Astrocyte of the hippocampus (primary cell): ENCODE measurements at regions not wholly inside any gene's neighbourhood (a gene's known extent, or its start where the extent isn't known, plus 50 kb on each side); places are given as distances from the start of the nearest gene placed in this dataset.
"Not testable (repeated sequence)": the region's sequence is repeated elsewhere in the genome, so short reads cannot be mapped to it uniquely, and the experiment has no call there.

ENCODE experiments used
- DNase-seq: peaks from one replicate; pipeline ENCODE4 v3.0.0; 2011; ENCODE audit warnings: low read depth, low spot score

DNA sequence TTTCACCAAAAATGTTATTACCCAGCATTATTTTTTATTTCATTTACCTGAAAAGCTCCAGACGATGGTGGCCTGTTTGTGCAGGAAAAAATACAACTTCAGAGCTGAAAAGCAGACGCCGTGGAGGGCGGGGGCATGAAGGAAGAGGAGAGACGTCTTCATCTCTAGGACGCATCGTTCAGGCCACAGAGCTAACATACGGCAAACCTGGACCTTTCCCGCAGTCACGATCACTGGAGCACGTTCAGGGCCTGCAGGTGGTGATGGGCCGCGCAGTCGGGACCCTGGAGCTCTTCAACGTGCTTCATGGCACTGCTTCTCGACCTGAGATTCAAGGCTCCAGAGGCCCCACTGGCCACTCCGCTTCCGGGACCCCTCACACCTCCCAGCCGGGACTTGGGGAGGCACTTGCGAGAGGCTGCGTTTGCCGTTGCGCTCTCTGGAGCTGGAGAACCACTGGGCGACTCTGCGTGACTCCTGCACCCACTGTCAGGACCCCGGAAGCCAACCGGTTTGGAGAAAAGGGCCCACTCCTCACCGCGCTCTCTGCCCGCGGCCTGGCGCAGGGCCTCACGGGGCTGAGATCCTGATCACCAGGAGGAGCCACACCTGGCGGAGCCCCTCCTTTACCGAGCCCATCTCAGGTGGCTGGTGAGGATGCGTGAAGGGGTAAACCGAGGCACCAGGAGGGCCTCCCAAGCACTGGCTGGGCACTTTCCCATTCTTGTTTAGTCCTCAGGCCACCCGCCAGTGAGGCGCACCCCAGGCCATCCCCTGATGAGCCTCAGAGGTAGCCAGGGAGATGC, 164.4 kb upstream of the AFDN start:
- no peak for DNase-seq

DNA sequence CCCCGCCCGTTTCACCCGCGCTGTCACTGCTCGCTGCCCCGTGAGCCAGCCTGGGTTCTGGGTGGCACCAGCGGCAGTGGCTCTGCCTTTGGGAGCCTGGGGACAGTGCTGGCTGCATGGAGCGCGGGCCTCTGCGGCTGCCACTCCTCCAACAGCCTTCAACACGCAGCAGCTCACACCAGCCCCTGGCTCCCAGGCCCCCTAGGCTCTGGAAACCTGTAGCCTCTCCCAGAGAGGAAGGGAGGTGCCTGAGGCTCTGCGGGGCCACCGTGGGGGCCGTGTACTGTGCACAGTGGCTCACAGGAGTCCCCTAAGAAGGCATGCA, 163.9 kb upstream of the AFDN start:
- DNase-seq = no peak

DNA sequence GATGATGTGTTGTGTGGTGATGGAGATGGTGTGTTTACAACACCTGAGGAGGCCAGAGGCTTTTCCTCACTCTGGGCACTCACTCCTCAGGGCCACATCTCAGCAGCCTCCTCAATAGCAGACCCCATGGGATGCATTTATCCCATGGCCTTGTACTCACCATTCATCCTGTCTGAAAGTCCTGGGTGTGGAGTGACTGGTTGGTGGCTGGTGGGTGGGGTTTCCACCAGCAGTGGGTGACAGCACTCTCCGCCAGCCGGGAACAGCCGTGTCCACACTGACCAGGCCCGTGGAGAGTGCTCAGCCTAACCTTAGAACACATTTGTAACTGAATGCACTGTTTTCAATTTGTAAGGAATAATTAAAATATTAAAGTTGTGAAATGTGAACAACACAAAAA, 163.4 kb upstream of the AFDN start:
- no peak for DNase-seq

DNA sequence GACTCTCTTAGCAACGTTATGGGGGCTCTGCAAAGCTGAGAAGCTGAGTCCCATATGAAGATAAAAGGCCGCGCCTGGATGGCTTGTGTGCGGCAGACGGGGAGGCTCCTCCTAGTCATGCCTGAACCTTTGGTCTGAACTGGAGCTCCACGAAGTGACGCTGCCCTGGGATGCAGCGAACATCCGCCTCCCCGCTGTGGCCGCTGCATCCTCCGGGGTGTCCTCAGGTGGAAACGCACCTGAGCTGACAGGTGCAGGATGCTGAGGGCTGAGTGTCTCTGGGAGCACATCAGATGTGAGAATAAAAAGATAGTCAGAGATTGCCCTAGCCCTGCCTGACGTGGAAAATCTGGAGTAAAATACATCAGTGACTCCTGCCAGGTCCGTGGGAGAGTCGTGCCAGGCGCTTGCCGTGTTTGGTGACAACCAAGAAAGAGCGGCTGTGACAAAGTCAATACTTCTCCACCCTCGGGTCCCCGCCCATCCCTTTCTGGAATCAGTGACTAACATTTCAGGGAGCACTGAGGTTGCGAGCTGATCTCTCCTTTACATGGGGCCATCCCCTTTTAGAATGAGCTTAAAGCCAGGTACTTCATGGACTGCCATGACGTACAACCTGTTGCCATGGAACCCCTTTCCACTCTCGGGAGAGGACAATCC, 162.8 kb upstream of the AFDN start:
- no peak for DNase-seq

DNA sequence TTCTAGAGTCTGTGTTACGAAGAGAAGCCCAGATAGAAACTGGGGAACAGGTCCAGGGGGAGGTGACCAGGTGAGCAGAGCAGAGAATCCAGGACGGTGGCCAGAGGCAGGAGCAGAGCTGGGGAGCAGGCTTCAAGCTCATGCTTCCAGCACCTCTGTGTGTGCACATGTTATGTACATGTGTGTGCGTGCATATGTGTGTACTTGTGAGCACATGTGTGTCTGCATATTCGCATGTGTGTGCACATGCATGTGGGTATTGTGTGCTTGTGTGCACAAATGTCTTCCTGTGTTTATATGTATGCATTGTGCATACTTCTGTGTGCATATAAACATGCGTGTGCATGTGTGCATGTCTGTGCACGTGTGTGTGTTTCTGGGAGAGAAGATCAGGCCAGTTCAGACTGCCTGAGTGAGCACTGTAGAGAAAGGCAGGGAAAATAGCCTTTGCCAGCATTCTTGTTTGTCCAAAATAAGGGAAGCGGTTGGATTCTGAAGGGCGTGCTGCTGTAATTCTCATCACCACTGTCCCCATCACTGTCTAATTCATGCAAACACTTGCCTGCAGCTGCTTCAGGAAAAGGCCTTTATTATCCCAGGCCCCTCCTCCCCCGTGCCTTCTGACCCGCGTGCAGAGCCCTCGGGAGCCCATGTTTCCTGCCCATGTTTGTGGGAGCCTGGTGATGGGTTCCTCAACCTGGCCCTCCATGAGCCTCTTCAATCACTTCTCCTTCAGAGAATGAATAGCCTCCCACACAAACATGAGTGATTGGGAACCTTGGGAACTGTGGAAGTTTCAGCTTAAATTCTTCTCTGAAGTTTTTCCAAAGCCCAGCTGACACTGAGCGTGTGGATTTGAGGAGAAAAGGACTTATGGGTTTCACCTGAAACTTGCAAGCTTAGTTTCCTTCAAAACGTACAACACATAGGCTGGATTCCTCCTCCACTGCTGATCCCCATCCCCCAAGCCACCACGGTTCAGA, 161.7 kb upstream of the AFDN start:
- DNase-seq = no peak

DNA sequence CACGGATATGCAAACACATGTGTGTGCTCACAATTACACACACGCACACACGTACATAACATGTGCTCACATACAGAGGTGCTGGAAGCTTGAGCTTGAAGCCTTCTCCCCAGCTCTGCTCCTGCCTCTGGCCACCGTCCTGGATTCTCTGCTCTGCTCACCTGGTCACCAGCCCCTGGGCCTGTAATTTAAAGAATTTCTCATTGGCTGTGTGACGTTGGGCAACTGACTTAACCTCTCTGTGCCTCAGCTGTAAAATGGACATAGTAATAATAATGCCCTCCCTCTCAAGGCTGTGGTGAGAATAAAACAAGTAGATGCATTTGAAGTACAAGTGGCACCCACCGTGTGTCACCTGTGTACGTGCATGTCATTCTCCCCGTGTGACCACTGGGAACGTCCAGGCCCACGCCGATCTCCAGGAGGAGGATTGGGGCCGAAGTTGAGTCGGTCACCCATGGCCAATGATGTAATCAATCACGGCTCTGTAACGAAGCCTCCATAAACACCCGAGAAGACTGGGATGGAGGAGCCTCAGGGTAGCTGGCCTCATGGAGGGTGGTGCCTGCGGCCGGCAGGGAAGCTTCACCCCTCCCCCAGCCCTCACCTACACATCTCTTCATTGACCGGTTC, 160.9 kb upstream of the AFDN start:
- DNase-seq = no peak

DNA sequence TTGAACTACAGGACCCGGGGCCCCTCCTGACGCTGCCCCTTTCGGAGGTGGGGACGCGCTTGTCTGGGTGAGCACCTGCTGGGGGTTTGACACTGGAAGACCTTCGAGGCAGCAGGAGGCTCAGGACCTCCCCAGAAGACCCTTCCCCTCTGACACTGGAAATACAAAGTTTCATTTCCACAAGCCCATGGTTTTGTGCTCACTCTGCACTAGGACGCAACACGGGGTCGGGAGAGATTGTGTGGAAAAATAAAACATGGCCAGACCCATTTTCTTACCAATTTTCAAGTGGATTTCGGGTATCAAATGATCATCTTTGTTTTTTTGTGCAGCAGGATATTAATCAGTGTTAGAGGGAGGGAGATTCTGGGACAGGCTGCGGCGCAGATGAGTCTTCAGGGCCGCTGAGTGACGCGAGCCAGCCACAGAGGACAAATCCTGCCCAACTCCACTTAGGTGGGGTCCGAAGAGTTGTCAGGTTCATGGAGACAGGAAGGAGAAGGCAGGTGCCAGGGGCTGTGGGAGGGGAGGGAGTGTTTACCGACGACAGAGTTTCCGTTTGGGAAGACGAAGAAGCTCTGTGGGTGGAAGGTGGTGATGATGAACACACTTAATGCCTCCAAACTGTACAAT, 160.0 kb upstream of the AFDN start:
- no peak for DNase-seq

DNA sequence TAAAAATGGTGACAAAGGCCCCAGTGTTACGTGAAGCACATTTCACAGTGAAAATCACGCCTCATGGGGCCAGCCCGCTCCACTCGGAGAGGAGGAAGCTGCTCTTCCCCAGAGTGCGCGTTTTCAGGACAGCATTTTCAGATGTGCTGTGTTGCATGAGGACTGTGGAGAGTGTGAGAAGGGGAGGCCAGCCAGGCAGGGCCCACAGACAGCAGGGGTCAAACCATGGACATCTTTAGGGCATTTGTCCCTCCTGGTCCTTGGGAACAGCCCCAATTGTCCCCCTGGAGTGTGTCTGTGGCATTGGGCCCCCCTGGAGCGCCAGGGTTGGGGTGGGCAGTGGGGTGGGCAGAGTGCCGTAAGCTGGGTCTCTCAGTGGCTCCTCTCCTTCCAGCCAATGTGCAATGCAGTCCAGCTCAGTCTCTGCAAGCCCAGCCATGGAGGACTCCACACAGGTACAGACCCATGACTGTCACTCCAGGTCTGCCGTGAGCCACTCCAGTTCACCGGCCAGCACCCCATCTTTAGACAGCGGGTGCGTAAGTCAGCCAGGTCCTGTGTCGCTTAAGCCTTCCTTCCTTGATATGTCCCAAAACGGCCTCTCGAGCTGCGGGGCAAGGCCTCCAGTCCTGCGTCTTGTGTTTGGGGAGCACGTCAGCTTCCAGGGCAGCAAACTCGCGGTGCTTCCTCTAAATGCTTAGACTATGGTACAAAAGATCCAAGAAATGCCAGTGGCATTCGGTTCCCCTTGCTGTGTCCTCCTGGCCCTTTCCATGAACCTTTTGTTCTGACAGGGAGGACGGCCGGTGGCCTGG, 159.3 kb upstream of the AFDN start:
- DNase-seq = no peak

DNA sequence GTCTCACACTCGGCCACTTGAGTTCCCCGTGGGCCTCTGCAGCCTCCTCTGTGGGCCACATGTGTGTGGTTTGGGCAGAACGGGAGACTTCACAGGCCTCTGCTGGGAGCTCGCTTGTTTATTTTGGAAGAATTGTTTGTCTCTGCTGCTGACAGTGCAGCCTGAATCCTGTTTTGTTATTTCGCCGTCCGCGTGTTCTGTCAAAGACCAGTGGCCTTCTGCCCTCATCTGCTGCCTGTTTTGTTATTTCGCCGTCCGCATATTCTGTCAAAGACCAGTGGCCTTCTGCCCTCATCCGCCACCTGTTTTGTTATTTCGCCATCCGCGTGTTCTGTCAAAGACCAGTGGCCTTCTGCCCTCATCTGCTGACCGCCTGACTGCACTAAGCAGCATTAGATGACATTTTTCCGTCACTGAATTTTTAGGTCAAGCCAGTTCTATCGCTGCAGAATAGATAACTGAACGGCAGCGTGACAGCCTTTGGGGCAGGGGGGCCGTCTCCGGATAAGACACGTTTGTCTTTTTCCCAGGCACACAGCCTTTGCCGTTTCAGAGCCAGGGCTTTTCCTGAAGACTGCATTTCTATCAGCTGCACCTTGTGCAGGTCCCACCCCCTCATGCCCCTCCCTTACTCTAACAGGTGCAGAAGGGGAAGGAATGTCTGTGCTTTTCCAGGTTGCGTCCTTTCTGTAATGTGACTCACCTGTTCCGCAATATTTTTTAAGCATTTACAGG, 158.5 kb upstream of the AFDN start:
- DNase-seq = no peak

DNA sequence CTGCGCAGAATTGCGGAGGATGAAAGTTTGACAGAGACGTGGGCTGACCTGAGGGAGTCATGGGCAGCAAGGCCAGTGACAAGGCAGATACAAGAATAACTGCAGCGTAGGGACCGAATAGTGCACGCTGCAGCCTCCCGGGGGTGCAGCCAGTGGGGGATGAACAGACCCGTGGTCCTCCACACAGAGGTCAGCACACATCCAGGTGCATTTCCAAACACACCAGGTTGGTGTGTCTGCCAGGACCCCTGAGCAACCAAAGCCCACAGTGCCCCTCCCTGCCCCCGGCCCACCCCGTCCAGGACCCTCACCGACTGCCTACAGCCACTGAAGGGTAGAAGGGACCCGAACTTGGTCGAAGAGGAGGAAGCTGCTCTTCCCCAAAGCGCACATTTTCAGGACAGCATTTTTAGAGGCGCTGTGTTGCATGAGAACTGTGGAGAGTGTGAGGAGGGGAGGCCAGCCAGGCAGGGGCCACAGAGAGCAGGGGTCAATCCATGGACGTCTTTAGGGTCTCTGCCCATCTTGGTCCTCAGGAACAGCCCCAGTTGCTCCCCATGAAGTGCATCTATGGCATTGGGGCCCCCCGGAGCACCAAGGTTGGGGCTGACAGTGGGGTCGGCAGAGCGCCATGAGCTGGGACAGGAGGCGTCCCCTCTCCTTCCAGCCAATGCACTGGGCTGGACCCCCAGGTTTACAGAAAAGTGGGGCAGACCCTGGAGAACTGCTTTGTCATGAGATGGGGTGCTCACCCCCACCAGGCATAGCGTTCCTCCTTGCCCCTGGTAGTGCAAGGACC, 157.8 kb upstream of the AFDN start:
- no peak for DNase-seq

DNA sequence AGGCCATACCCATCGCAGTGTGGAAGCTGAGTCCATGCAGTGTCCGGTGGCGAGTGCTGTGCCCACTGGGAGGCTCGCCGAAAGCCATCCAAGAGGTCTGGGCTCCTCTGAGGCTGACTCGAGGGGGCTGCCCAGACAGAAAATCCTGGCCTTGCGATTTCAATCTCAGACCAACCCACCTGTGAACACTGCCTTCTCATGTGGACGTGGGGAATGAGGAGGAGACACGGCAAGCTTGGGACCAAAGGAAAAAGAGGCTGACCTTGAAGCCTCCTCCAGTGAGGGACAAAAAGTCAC, 157.2 kb upstream of the AFDN start:
- DNase-seq = no peak

DNA sequence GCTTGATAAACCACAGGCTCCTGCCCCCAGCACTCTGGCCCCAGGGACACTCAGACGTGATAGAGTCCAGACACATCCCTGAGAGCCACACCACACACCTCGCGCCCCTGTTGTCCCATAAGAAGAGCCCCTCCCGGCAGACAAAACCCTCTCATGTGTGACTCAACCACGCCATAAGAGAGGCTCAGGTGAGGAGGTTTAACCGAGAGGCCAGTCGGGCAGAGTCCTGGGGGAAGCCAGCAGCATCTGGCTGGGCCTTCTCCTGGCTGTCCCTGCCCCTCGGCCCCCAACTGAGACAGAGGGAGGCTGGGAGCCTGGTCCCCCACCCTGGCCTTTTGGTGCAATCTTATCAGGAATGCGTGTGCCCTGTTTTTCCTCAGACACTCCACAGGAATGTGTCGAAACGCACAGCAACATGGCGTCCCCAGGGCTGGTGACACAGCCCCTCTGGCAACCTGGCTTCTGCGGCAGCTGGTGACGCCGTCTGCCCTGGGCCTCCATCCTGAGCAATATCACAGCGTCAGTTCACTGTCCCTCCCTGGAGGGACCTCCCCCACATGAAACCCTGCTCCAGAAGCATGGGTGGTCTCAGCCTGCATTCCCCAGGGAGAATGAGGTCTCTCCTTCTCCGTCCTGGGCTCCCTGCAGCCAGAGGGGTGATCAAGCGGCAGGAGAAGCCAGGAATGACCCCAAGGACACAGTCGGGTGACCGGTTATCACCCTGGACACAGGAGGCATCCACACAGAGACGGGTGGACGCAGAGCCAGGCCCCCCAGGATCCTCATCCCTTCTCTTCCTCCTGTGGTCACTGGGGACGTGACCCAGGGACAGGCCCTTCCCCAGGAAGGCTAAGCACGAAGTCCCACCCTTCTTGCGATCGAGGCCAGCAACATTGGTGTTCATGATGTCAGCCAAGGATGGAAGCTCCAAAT, 156.6 kb upstream of the AFDN start:
- DNase-seq = no peak

DNA sequence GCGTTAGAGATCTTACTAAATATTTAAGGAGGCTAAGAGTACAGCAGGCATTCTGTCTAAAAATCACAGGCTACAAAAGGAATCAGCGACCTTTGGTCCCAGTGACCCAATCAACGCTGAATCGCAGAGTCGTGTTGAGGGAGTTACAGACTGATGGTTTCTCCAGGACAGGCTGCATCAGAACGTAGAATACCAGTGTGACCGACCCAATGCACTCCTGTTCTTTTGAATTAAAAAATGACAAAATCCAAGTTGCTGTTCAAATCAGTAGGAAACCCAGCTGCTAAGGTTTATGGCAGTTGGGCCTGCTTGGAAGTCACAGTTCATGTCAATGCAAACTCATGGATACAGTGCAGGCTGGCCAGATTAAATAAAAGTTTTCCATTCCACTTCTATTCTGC, 155.8 kb upstream of the AFDN start:
- no peak for DNase-seq

DNA sequence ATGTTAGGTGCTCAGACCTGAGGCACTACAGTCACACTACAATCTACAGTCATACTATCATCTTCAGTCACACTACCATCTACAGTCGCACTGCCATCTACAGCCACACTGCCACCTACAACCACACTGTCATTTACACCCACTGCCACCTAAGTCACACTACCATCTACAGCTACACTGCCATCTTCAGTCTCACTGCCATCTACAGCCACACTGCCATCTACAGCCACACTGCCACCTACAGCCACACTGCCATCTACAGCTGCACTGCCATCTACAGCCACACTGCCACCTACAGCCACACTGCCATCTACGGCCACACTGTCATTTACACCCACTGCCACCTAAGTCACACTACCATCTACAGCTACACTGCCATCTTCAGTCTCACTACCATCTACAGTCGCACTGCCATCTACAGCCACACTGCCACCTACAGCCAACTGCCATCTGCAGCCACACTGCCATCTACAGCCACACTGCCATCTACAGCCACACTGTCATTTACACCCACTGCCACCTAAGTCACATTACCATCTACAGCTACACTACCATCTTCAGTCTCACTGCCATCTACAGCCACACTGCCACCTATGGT, 155.2 kb upstream of the AFDN start:
- DNase-seq = not testable (repeated sequence)

DNA sequence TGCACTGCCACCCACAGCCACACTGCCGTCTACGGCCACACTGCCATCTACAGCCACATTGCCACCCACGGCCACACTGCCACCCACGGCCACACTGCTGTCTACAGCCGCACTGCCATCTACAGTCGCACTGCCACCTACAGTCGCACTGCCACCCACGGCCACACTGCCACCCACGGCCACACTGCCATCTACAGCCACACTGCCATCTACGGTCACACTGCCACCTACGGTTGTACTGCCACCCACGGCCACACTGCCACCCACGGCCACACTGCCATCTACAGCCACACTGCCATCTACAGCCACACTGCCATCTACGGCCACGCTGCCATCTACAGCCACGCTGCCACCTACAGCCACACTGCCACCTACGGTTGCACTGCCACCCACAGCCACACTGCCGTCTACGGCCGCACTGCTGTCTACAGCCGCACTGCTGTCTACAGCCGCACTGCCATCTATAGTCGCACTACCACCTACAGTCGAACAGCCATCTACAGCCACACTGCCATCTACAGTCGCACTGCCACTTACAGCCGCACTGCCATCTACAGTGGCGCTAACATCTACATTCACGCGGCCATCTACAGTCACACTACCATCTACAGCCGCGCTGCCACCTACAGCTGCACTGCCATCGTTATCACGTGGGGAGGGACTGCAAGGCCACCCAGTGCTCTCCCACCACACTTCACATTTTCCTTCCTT, 154.6 kb upstream of the AFDN start:
- DNase-seq = no peak

DNA sequence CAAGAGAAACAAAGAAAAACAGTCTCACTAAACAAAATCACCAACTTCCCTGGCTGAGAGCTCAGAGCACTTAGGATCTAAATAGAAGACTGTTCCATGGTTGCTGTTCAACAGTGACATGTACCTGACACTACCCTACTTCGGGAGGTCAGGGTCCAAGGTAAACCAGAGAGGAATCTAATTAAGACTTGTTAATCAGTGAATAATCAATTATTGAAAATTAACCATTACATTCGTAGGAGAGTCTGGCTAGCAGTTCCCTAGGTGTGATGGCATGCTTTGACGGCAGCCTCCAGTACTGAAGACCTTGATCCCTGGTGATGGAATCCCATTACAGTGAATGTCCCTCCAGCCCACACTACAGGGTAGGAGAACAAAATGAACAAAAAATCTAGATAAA, 154.0 kb upstream of the AFDN start:
- no peak for DNase-seq

DNA sequence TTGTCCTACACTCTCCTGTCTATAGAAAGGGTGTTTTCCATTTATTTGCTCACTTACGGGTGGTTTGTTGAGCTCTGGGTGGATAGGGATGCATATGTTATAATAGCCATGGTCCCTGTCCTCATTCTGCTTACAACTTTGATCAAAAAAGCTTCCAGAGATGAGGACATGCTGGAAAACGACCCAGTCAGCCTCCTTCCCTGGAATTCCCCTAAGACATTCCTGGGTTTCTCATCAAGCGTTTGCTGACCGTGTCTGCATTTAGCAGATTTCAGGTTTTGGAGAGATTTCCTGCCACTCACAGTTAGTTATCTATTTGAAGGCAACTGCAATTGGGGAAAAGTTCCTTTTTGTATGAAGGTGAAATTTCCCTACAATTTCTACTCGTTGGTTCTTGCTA, 152.8 kb upstream of the AFDN start:
- no peak for DNase-seq
